Esophagus muscularis mucosa (tissue), 3 donors: ENCODE measurements at regions not wholly inside any gene's neighbourhood (a gene's known extent, or its start where the extent isn't known, plus 50 kb on each side); places are given as distances from the start of the nearest gene placed in this dataset.

Source experiments
- CTCF ChIP-seq, 3 experiments: fragments of 200-600 bp in 2 of 3; fragments of 450-650 bp in 1 of 3; sonication (generic) in 2 of 3; IDR thresholded peaks; one replicate each; pipeline ENCODE4 v1.5.1; 2017 to 2019; ENCODE audit warnings: antibody characterized with exemption in 3 of 3, mild to moderate bottlenecking in 2 of 3, moderate library complexity in 1 of 3
- POLR2AphosphoS5 ChIP-seq, 2 donors: sonication (generic); formaldehyde crosslinking; IDR thresholded peaks; one replicate each; pipeline ENCODE4 v1.6.1; 2017; ENCODE audit warnings: antibody characterized with exemption in 2 of 2

- TF ChIP-seq CTCF (IDR thresholded peaks at IDR 0.05) (no peak), POLR2AphosphoS5 (IDR thresholded peaks at IDR 0.05) (no peak)
These were observed 221.2 kb upstream of the APCDD1 start for GRCh38 chr18:10233082-10233875.
